Mesenteric fat pad (tissue), 1 donor: ENCODE measurements at regions not wholly inside any gene's neighbourhood (a gene's known extent, or its start where the extent isn't known, plus 50 kb on each side); places are given as distances from the start of the nearest gene placed in this dataset.
"Not testable (repeated sequence)": the region's sequence is repeated elsewhere in the genome, so short reads cannot be mapped to it uniquely, and the experiment has no call there.

Source experiments
- DNase-seq: peaks from one replicate; pipeline ENCODE4 v3.0.0-alpha.2; 2020; ENCODE audit warnings: low spot score
- donor health status: DM: yes; HTN: yes; CAD: no.

- DNase-seq: no peak
Measured at GRCh38 chr1:234907208-234907939, 221.3 kb downstream of the TOMM20 start.

GRCh38 chr1:234906654-234907053 lies 222.0 kb downstream of the TOMM20 start:
- no peak for DNase-seq

- DNase-seq: no peak
Measured at GRCh38 chr1:234902774-234903547, 225.7 kb downstream of the TOMM20 start.

- DNase-seq: no peak
Measured at GRCh38 chr1:234901491-234902049, 227.1 kb downstream of the TOMM20 start.

- DNase-seq: no peak
Measured at GRCh38 chr1:234900595-234900994, 228.0 kb downstream of the TOMM20 start.

GRCh38 chr1:234899730-234900072 lies 228.9 kb downstream of the TOMM20 start:
- DNase-seq: peak; percentile 49

- peak; percentile 62 for DNase-seq
Measured at GRCh38 chr1:234899041-234899729, 229.5 kb downstream of the TOMM20 start.

GRCh38 chr1:234898455-234899033 lies 230.1 kb downstream of the TOMM20 start:
- no peak for DNase-seq

- DNase-seq: peak; percentile 68
Measured at GRCh38 chr1:234897754-234898454, 230.7 kb downstream of the TOMM20 start.

GRCh38 chr1:234897390-234897749 lies 231.3 kb downstream of the TOMM20 start:
- DNase-seq: peak; percentile 55

- DNase-seq: no peak
Measured at GRCh38 chr1:234896477-234897389, 231.9 kb downstream of the TOMM20 start.

- no peak for DNase-seq
Measured at GRCh38 chr1:234893725-234894630, 234.7 kb downstream of the TOMM20 start.

- DNase-seq: no peak
Measured at GRCh38 chr1:234893359-234893724, 235.3 kb downstream of the TOMM20 start.

- no peak for DNase-seq
Measured at GRCh38 chr1:234892642-234893041, 236.0 kb downstream of the TOMM20 start.

GRCh38 chr1:234891427-234891826 lies 237.2 kb downstream of the TOMM20 start:
- no peak for DNase-seq

GRCh38 chr1:234889643-234890042 lies 239.0 kb downstream of the TOMM20 start:
- DNase-seq: no peak

GRCh38 chr1:234888247-234888646 lies 240.4 kb downstream of the TOMM20 start:
- DNase-seq: not testable (repeated sequence)

GRCh38 chr1:234887016-234887900 lies 241.4 kb downstream of the TOMM20 start:
- DNase-seq: no peak
